ENCODE measurements at regions not wholly inside any gene's neighbourhood (a gene's known extent, or its start where the extent isn't known, plus 50 kb on each side); places are given as distances from the start of the nearest gene placed in this dataset.

GRCh38 chr13:105732806-105733529, 802.5 kb downstream of the EFNB2 start:
- no peak for TF ChIP-seq POLR2A (IDR thresholded peaks at IDR 0.05; ENCODE audit: low read depth, low read length)
- TF ChIP-seq TAF1 (IDR thresholded peaks at IDR 0.05; ENCODE audit: borderline replicate concordance, low read depth, low read length) = no peak

All from GM12892 (cell line).